GM23248 (cell line): ENCODE measurements at regions not wholly inside any gene's neighbourhood (a gene's known extent, or its start where the extent isn't known, plus 50 kb on each side); places are given as distances from the start of the nearest gene placed in this dataset.

Experiments
- EZH2 ChIP-seq: fragments of 200-600 bp; sonication (generic); IDR thresholded peaks from 2 replicates; pipeline ENCODE4 v1.6.1; 2018; ENCODE audit warnings: antibody characterized with exemption, mild to moderate bottlenecking; ENCODE audit not compliant: insufficient read depth, poor library complexity, severe bottlenecking
- EZH2phosphoT487 ChIP-seq: fragments of 200-600 bp; sonication (generic); IDR thresholded peaks from 2 replicates; pipeline ENCODE4 v1.6.1; 2018; ENCODE audit warnings: antibody characterized with exemption, moderate library complexity, mild to moderate bottlenecking, low read depth; ENCODE audit not compliant: insufficient read depth

DNA sequence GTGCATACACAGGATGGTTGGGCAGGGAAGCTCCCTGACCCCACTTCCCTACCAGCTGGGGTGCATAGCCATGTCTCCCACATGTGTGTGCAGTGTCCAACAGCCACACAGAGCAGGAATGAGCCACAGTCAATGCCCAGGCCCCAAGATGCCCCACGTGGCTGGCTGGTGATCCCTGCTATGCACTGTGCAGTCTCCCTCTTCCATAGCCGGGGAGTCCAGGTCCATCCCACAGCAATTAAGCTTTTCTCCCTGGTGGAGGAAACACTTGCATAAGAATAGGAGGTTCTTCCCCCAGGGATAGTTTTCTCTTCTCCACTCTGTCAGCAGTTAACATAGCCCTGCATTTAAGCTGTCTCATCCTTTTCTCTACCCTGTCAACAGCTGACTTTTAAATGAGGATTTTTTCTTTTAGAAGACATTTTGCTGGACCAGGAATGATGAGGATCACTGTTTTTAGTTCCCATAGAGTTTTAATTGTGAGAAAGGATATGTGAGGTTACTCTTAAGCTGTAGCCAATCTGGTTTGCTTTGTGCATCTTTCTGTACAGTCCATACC lies 396.5 kb upstream of the VWC2 start:
- TF ChIP-seq EZH2 (no peak), EZH2phosphoT487 (no peak)
